Spinal cord (tissue), 9 donors: ENCODE measurements at regions not wholly inside any gene's neighbourhood (a gene's known extent, or its start where the extent isn't known, plus 50 kb on each side); places are given as distances from the start of the nearest gene placed in this dataset.

Experiments used
- DNase-seq, 6 donors: peaks; one replicate each; pipeline versions ENCODE4 v3.0.0 to v3.0.0-alpha.2; 2013 to 2015; ENCODE audit warnings: low spot score in 6 of 6, low read depth in 4 of 6
- H3K27ac ChIP-seq: one replicate; pipeline ENCODE4 v1.5.1; 2013; ENCODE audit warnings: low read depth, low read length, control low read depth
- H3K27me3 ChIP-seq: one replicate; pipeline ENCODE4 v1.6.1; 2013; ENCODE audit warnings: low read length; ENCODE audit not compliant: control insufficient read depth, insufficient read depth
- H3K36me3 ChIP-seq: one replicate; pipeline ENCODE4 v1.6.1; 2013; ENCODE audit warnings: low read length; ENCODE audit not compliant: control insufficient read depth, insufficient read depth
- H3K4me1 ChIP-seq: one replicate; pipeline ENCODE4 v1.6.1; 2013; ENCODE audit warnings: low read length; ENCODE audit not compliant: control insufficient read depth, insufficient read depth
- H3K4me3 ChIP-seq: one replicate; pipeline ENCODE4 v1.5.1; 2013; ENCODE audit warnings: low read depth, low read length, control low read depth
- H3K9me3 ChIP-seq: one replicate; pipeline ENCODE4 v1.6.1; 2013; ENCODE audit warnings: low read length; ENCODE audit not compliant: control insufficient read depth, insufficient read depth
- WGBS: methylation state at CpG from one replicate; pipeline ENCODE4 v1.1.5; 2013; ENCODE audit warnings: missing lambda C conversion rate; ENCODE audit not compliant: insufficient coverage; 5-methylcytosine and 5-hydroxymethylcytosine counted together
- donor health status: healthy.

DNA sequence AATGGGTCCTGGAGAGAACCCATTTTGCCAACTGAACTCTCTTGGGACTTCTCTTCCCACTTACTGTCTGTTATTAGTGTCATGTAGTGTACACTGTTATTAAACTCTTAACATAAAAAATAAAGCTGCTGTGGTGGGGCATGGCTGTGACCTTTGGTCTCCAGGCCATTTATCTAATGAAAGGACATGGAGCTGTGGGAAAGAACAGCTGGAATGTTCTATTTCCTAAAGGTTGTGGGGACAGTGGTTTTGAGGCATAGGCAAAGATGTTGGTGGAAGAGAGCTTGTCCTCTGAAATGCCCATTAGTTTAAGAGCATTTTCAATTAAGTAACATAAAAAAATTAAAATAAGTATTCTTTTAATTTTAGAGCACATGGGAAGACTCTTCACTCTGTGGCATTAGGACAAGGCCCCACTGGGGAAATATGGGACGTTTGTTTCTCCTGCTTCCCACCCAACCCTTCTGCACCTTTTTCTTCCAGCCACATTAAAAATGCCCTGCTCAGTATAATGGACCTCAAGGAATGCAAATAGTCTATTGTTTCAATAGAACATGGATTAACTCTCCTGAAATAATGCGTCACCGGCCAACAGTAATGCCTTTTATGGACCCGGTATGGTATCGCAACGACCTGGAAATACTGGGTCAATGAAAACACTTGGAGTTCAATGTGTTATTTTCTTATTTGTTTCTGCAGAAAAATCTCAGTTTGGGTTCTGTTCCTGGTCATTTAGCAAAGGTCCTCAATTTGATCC is 149.6 kb downstream of the BUB3 start:
- 85% methylated on average over 5 of the region's 6 CpGs for WGBS
- H3K36me3 ChIP-seq: no peaks in the 10 kb centered on the region
- no peak for DNase-seq
- H3K9me3 ChIP-seq: no peaks in the 10 kb centered on the region
- peaks cover 12% of the 10 kb centered on the region for H3K4me1 ChIP-seq
- no peak overlapping the region for H3K4me3 ChIP-seq
- peaks cover 2% of the 10 kb centered on the region for H3K27me3 ChIP-seq
- no peak overlapping the region for H3K27ac ChIP-seq

GRCh38 chr10:123305671-123306070 is 151.5 kb downstream of the BUB3 start:
- H3K36me3 ChIP-seq: no peaks in the 10 kb centered on the region
- H3K27me3 ChIP-seq: peaks cover 2% of the 10 kb centered on the region
- DNase-seq: peak in 1 of 6 donors; percentile 93
- no peak overlapping the region for H3K4me3 ChIP-seq
- no peak overlapping the region for H3K27ac ChIP-seq
- no peaks in the 10 kb centered on the region for H3K9me3 ChIP-seq
- peaks cover 12% of the 10 kb centered on the region for H3K4me1 ChIP-seq

- DNase-seq: no peak
- Histone ChIP-seq H3K27me3 (peaks cover 2% of the 10 kb centered on the region), H3K4me1 (peaks cover 9% of the 10 kb centered on the region), H3K27ac (no peak overlapping the region), H3K9me3 (no peaks in the 10 kb centered on the region), H3K36me3 (no peaks in the 10 kb centered on the region), H3K4me3 (no peak overlapping the region)
- WGBS: 92% methylated on average over 6 of the region's 7 CpGs
Observed at GRCh38 chr10:123306290-123306689, 152.1 kb downstream of the BUB3 start.

DNA sequence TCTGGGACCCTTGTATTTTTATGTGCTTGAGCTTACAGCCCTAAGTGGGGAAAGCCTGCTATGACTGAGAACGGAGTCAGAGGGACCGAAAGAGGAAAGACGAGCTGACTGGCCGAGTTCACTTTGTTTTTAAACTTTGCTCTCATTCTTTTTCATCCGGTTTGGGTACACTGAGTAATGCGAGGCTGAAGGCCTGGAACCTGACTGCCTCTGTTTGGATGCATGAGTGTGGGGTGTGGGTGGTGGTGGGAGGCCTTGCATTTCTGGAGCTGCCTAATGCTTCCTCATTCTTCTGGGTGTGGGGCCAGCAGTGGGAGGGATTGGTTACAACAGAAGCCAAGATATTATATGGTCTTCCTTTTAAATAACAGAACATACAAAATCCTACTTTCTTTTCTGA is 155.5 kb downstream of the BUB3 start:
- no peak overlapping the region for H3K27ac ChIP-seq
- H3K4me3 ChIP-seq: no peak overlapping the region
- DNase-seq: no peak
- no peaks in the 10 kb centered on the region for H3K36me3 ChIP-seq
- H3K9me3 ChIP-seq: no peaks in the 10 kb centered on the region
- H3K4me1 ChIP-seq: peaks cover 9% of the 10 kb centered on the region
- H3K27me3 ChIP-seq: peaks cover 2% of the 10 kb centered on the region
- 55% methylated on average over 6 of the region's 6 CpGs for WGBS

- H3K9me3 ChIP-seq: no peaks in the 10 kb centered on the region
- WGBS: 100% methylated on average over 1 of the region's 1 CpG
- no peak for DNase-seq
Observed at GRCh38 chr10:123316776-123317175, 162.6 kb downstream of the BUB3 start.

GRCh38 chr10:123318516-123318915 is 164.3 kb downstream of the BUB3 start:
- no peaks in the 10 kb centered on the region for H3K9me3 ChIP-seq
- no peak overlapping the region for H3K27ac ChIP-seq
- WGBS: 100% methylated on average over 1 of the region's 1 CpG
- DNase-seq: no peak
- H3K27me3 ChIP-seq: no peaks in the 10 kb centered on the region
- H3K4me1 ChIP-seq: peaks cover 2% of the 10 kb centered on the region
- no peak overlapping the region for H3K4me3 ChIP-seq
- no peaks in the 10 kb centered on the region for H3K36me3 ChIP-seq

More at GRCh38 chr10:123316776-123317175, 162.6 kb downstream of the BUB3 start:
- H3K4me3 ChIP-seq: no peak overlapping the region
- no peaks in the 10 kb centered on the region for H3K36me3 ChIP-seq
- H3K27me3 ChIP-seq: no peaks in the 10 kb centered on the region
- peaks cover 2% of the 10 kb centered on the region for H3K4me1 ChIP-seq
- no peak overlapping the region for H3K27ac ChIP-seq

GRCh38 chr10:123320091-123320490 is 165.9 kb downstream of the BUB3 start:
- Histone ChIP-seq H3K9me3 (no peaks in the 10 kb centered on the region), H3K36me3 (no peaks in the 10 kb centered on the region), H3K4me1 (peaks cover 2% of the 10 kb centered on the region), H3K4me3 (no peak overlapping the region), H3K27me3 (no peaks in the 10 kb centered on the region), H3K27ac (no peak overlapping the region)
- DNase-seq: peak in 1 of 6 donors; percentile 63
- WGBS: no CpG with 5 or more reads among the region's 3 CpGs

GRCh38 chr10:123323884-123324283 is 169.7 kb downstream of the BUB3 start:
- H3K4me1 ChIP-seq: no peaks in the 10 kb centered on the region
- no peaks in the 10 kb centered on the region for H3K27me3 ChIP-seq
- DNase-seq: no peak
- WGBS: 100% methylated on average over 1 of the region's 3 CpGs
- no peaks in the 10 kb centered on the region for H3K36me3 ChIP-seq
- H3K9me3 ChIP-seq: no peaks in the 10 kb centered on the region
- H3K27ac ChIP-seq: no peak overlapping the region
- no peak overlapping the region for H3K4me3 ChIP-seq

DNA sequence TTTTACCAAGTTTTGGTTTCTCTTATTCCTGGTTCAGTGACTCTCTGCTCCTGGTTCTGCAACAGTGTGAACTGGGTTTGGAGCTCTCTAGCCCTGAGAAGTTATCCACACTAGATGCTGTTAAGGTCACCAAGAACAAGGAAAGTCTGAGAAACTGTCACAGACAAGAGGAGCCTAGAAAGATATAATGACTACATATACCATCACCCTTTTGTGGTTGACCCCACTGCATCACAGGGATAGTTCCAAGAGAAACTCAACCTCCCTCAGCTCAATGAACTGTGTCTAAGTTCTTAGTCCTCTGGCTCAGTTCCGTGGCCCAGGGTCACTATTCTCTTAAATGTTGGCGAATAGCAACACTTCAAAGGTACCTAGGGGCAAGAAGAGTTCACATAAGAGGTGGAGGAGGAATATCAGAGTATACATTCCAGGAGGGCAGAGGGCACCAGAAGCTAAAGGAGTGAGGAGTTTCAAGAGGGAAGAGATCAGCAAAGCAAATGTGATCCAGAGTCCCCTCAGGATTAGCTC is 171.5 kb downstream of the BUB3 start:
- Histone ChIP-seq H3K36me3 (no peaks in the 10 kb centered on the region), H3K27me3 (no peaks in the 10 kb centered on the region), H3K4me3 (no peak overlapping the region), H3K4me1 (no peaks in the 10 kb centered on the region), H3K27ac (no peak overlapping the region), H3K9me3 (no peaks in the 10 kb centered on the region)
- no peak for DNase-seq
- 100% methylated on average over 1 of the region's 2 CpGs for WGBS

DNA sequence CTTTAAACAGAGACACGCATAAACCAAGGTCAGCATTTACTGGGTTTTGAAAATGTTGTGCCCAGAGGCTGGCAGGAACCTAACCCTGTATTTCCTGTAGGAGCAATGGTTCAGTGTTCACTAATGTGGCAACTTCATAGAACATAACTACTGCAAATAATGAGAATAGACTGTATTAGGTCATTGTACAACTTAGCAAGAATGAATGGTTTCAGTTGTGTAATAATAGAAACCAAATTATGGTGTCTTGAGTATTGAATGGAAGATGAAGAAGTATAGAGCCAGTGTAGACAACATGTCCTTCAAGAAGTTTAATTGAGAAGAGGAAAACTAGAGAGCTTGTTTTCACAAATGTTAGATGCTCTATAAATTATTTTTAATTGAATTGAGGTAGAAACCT is 172.5 kb downstream of the BUB3 start:
- no peaks in the 10 kb centered on the region for H3K9me3 ChIP-seq
- H3K4me1 ChIP-seq: no peaks in the 10 kb centered on the region
- WGBS: no CpG with 5 or more reads among the region's 1 CpG
- no peaks in the 10 kb centered on the region for H3K27me3 ChIP-seq
- no peak overlapping the region for H3K27ac ChIP-seq
- no peaks in the 10 kb centered on the region for H3K36me3 ChIP-seq
- H3K4me3 ChIP-seq: no peak overlapping the region
- no peak for DNase-seq
